Lower leg skin (tissue), 3 donors: ENCODE measurements at regions not wholly inside any gene's neighbourhood (a gene's known extent, or its start where the extent isn't known, plus 50 kb on each side); places are given as distances from the start of the nearest gene placed in this dataset.

Experiments used
- POLR2A ChIP-seq, 2 donors: fragments of 450-650 bp; IDR thresholded peaks; one replicate each; pipeline ENCODE4 v1.6.1; 2016 to 2017; ENCODE audit warnings: antibody characterized with exemption in 2 of 2, mild to moderate bottlenecking in 1 of 2, moderate library complexity in 1 of 2
- TF ChIP-seq, protein P1 (sequence below), 3 donors: fragments of 450-650 bp; IDR thresholded peaks; one replicate each; pipeline ENCODE4 v1.5.1; 2016; ENCODE audit warnings: antibody characterized with exemption in 3 of 3, mild to moderate bottlenecking in 3 of 3, moderate library complexity in 2 of 3

DNA sequence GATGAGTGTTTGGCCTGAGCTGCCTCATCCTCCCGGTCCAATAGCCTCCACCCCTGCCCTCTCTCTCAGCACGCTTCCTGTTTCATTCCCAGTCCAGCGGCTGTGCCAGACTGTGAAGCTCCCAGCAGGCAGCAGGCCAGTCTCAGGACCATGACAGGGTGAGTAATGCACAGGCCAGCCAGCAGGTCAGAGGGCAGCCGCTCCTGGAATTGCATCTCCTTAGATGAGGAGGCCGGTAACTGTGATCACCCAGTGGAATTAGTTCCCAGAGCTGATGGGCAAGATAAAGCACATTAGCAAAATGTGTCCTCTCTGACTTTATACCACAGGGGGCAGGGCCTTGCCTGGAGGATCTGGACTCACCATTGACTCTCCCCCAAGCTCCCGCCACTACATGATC is 251.2 kb downstream of the ETS1 start:
- TF ChIP-seq, protein P1, sequence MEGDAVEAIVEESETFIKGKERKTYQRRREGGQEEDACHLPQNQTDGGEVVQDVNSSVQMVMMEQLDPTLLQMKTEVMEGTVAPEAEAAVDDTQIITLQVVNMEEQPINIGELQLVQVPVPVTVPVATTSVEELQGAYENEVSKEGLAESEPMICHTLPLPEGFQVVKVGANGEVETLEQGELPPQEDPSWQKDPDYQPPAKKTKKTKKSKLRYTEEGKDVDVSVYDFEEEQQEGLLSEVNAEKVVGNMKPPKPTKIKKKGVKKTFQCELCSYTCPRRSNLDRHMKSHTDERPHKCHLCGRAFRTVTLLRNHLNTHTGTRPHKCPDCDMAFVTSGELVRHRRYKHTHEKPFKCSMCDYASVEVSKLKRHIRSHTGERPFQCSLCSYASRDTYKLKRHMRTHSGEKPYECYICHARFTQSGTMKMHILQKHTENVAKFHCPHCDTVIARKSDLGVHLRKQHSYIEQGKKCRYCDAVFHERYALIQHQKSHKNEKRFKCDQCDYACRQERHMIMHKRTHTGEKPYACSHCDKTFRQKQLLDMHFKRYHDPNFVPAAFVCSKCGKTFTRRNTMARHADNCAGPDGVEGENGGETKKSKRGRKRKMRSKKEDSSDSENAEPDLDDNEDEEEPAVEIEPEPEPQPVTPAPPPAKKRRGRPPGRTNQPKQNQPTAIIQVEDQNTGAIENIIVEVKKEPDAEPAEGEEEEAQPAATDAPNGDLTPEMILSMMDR (IDR thresholded peaks at IDR 0.05) = no peak
- no peak for TF ChIP-seq POLR2A (IDR thresholded peaks at IDR 0.05)
